ENCODE measurements at regions not wholly inside any gene's neighbourhood (a gene's known extent, or its start where the extent isn't known, plus 50 kb on each side); places are given as distances from the start of the nearest gene placed in this dataset.

- DNase-seq (ENCODE audit: low read depth) = peak; percentile 99
Observed at GRCh38 chr1:96362623-96363022, 359.0 kb upstream of the PTBP2 start.

- DNase-seq (ENCODE audit: low read depth) = no peak
Observed at GRCh38 chr1:96363826-96364225, 357.8 kb upstream of the PTBP2 start.

- DNase-seq (ENCODE audit: low read depth) = no peak
Observed at GRCh38 chr1:96364576-96364975, 357.0 kb upstream of the PTBP2 start.

GRCh38 chr1:96365076-96365475, 356.5 kb upstream of the PTBP2 start:
- DNase-seq (ENCODE audit: low read depth) = no peak

GRCh38 chr1:96365596-96366390, 355.8 kb upstream of the PTBP2 start:
- DNase-seq (ENCODE audit: low read depth) = no peak

- no peak for DNase-seq (ENCODE audit: low read depth)
Observed at GRCh38 chr1:96366516-96366915, 355.1 kb upstream of the PTBP2 start.

GRCh38 chr1:96367791-96368190, 353.8 kb upstream of the PTBP2 start:
- DNase-seq (ENCODE audit: low read depth) = no peak

GRCh38 chr1:96370757-96371156, 350.8 kb upstream of the PTBP2 start:
- DNase-seq (ENCODE audit: low read depth) = peak; percentile 89

- DNase-seq (ENCODE audit: low read depth) = no peak
Observed at GRCh38 chr1:96372881-96373280, 348.7 kb upstream of the PTBP2 start.

- no peak for DNase-seq (ENCODE audit: low read depth)
Observed at GRCh38 chr1:96374076-96374762, 347.4 kb upstream of the PTBP2 start.

GRCh38 chr1:96376846-96377245, 344.7 kb upstream of the PTBP2 start:
- no peak for DNase-seq (ENCODE audit: low read depth)

GRCh38 chr1:96384611-96385010, 337.0 kb upstream of the PTBP2 start:
- DNase-seq (ENCODE audit: low read depth) = no peak

GRCh38 chr1:96387785-96388184, 333.8 kb upstream of the PTBP2 start:
- no peak for DNase-seq (ENCODE audit: low read depth)

GRCh38 chr1:96388421-96389310, 332.9 kb upstream of the PTBP2 start:
- DNase-seq (ENCODE audit: low read depth) = peak; percentile 77

- DNase-seq (ENCODE audit: low read depth) = no peak
Observed at GRCh38 chr1:96400089-96400488, 321.5 kb upstream of the PTBP2 start.

- no peak for DNase-seq (ENCODE audit: low read depth)
Observed at GRCh38 chr1:96409087-96409486, 312.5 kb upstream of the PTBP2 start.

GRCh38 chr1:96409689-96410088, 311.9 kb upstream of the PTBP2 start:
- no peak for DNase-seq (ENCODE audit: low read depth)

GRCh38 chr1:96411006-96411405, 310.6 kb upstream of the PTBP2 start:
- DNase-seq (ENCODE audit: low read depth) = no peak

GRCh38 chr1:96414598-96414997, 307.0 kb upstream of the PTBP2 start:
- no peak for DNase-seq (ENCODE audit: low read depth)

- DNase-seq (ENCODE audit: low read depth) = peak; percentile 97
Observed at GRCh38 chr1:96416111-96416595, 305.4 kb upstream of the PTBP2 start.

- DNase-seq (ENCODE audit: low read depth) = no peak
Observed at GRCh38 chr1:96416701-96417444, 304.7 kb upstream of the PTBP2 start.

- no peak for DNase-seq (ENCODE audit: low read depth)
Observed at GRCh38 chr1:96418969-96419368, 302.6 kb upstream of the PTBP2 start.
